K562 (cell line): ENCODE measurements at regions not wholly inside any gene's neighbourhood (a gene's known extent, or its start where the extent isn't known, plus 50 kb on each side); places are given as distances from the start of the nearest gene placed in this dataset.

Experiments
- ATAC-seq: fragments of 200-7000 bp; cut with Tn5 transposase; 3 replicates; pipeline ENCODE4 v1.9.1; 2020; ENCODE audit warnings: moderate library complexity
- BruUV-seq: library from RNA; stranded (reverse); fragments of 400-500 nt; replicated peaks from 2 replicates; lab custom pipeline; 2021; lab: Mats Ljungman, UMichigan
- CTCF ChIA-PET: fragments of 300-600 bp; formaldehyde crosslinking; extraction: SDS; loops from one replicate; lab custom pipeline; 2021; ENCODE audit warnings: low intra/inter-chr PET ratio; lab: Yijun Ruan, JAX
- POLR2A ChIA-PET: fragments of 300-600, 350-650 bp; sonication (Branson Sonifier 250); formaldehyde crosslinking; extraction: SDS; loops from one replicate; lab custom pipeline; 2021; ENCODE audit warnings: antibody characterized with exemption, inconsistent platforms; lab: Yijun Ruan, JAX
- DNase-seq, 4 experiments: peaks; one replicate each; pipeline versions ENCODE4 v3.0.0 to v3.0.0-alpha.2; 2011 to 2018; ENCODE audit warnings: low spot score in 3 of 4, mixed read lengths in 3 of 4; ENCODE audit errors: extremely low read depth in 1 of 4
- FAIRE-seq: peaks from 2 replicates; lab custom pipeline; 2011; peaks lifted over from hg19 to GRCh38; lab: Jason Lieb, UNC
- H2AFZ ChIP-seq: 2 replicates; pipeline ENCODE4 v1.6.0; 2011; ENCODE audit warnings: low read depth, low read length, control low read depth, inconsistent platforms
- H3K27ac ChIP-seq: fragments of 200-600 bp; 3 replicates; pipeline ENCODE4 v1.8.0; 2011; ENCODE audit warnings: low read depth, mild to moderate bottlenecking, control low read depth, inconsistent platforms, low read length, moderate library complexity, mixed read lengths; ENCODE audit errors: extremely low read depth
- H3K27me3 ChIP-seq, 2 experiments: fragments of 300-600 bp in 1 of 2; 2 replicates in 1 of 2; 3 replicates in 1 of 2; pipeline versions ENCODE4 v1.6.0 to v1.8.0; 2011; ENCODE audit warnings: inconsistent platforms in 2 of 2, low read length in 2 of 2, mild to moderate bottlenecking in 1 of 2, mixed read lengths in 1 of 2, moderate library complexity in 1 of 2; ENCODE audit not compliant: control insufficient read depth in 2 of 2, insufficient read depth in 2 of 2
- H3K36me3 ChIP-seq: fragments of 300-600 bp; 3 replicates; pipeline ENCODE4 v1.8.0; 2011; ENCODE audit warnings: mild to moderate bottlenecking, low read length, inconsistent platforms; ENCODE audit not compliant: control insufficient read depth, insufficient read depth
- H3K4me1 ChIP-seq, 2 experiments: fragments of 200-600 bp in 1 of 2; replicated peaks in 1 of 2; 2 replicates in 1 of 2; 3 replicates in 1 of 2; pipeline versions ENCODE4 v1.5.1 to v1.8.0; 2011; ENCODE audit warnings: inconsistent platforms in 2 of 2, low read length in 2 of 2, mild to moderate bottlenecking in 1 of 2, mixed read lengths in 1 of 2, moderate library complexity in 1 of 2; ENCODE audit not compliant: control insufficient read depth in 2 of 2, insufficient read depth in 2 of 2
- H3K4me2 ChIP-seq: 2 replicates; pipeline ENCODE4 v1.6.1; 2011; ENCODE audit warnings: low read length, control low read depth, inconsistent platforms, mixed read lengths; ENCODE audit not compliant: insufficient read depth
- H3K4me3 ChIP-seq: fragments of 200-600 bp; sonication (generic), shearing (Covaris generic); 2 replicates; pipeline ENCODE4 v1.5.1; 2016; ENCODE audit warnings: control low read depth, inconsistent platforms
- H3K79me2 ChIP-seq: fragments of 200-600 bp; 3 replicates; pipeline ENCODE4 v1.8.0; 2011; ENCODE audit warnings: low read length, inconsistent platforms; ENCODE audit not compliant: control insufficient read depth, insufficient read depth
- H3K9ac ChIP-seq, 2 experiments: 2 replicates each; pipeline versions ENCODE4 v1.6.0 to v1.6.1; 2011; ENCODE audit warnings: low read depth in 2 of 2, low read length in 2 of 2, control low read depth in 1 of 2, inconsistent platforms in 1 of 2, mild to moderate bottlenecking in 1 of 2, mixed read lengths in 1 of 2; ENCODE audit not compliant: insufficient read depth in 1 of 2
- H3K9me1 ChIP-seq: one replicate; pipeline ENCODE4 v1.6.0; 2011; ENCODE audit warnings: inconsistent platforms, mild to moderate bottlenecking, low read length, moderate library complexity; ENCODE audit not compliant: control insufficient read depth, insufficient read depth
- H3K9me3 ChIP-seq: replicated peaks from 2 replicates; pipeline ENCODE4 v1.5.1; 2011; ENCODE audit warnings: low read depth, low read length, inconsistent platforms; ENCODE audit not compliant: control insufficient read depth, insufficient read depth
- H4K20me1 ChIP-seq: replicated peaks from 2 replicates; pipeline ENCODE4 v1.6.1; 2011; ENCODE audit warnings: low read length, inconsistent platforms, mixed read lengths; ENCODE audit not compliant: control insufficient read depth, insufficient read depth
- BRF1 ChIP-seq: IDR thresholded peaks from 3 replicates; pipeline ENCODE4 v1.6.1; 2011; ENCODE audit warnings: borderline replicate concordance, mild to moderate bottlenecking; ENCODE audit not compliant: insufficient read length; ENCODE audit errors: extremely low read depth
- GABPA ChIP-seq: fragments of 200-800 bp; sonication (Bioruptor generic); conservative IDR thresholded peaks from 2 replicates; pipeline ENCODE4 v1.6.1; 2016; ENCODE audit warnings: low read depth, missing genetic modification characterization, missing compliant biosample characterization
- SETDB1 ChIP-seq: IDR thresholded peaks from one replicate; pipeline ENCODE4 v1.6.1; 2012; ENCODE audit warnings: low read length, control low read depth, inconsistent platforms
- SRSF9 ChIP-seq: fragments of 200-400 bp; formaldehyde crosslinking; IDR thresholded peaks from 2 replicates; pipeline ENCODE4 v1.6.1; 2017; ENCODE audit warnings: low read depth, low read length, borderline replicate concordance
- ZNF347 ChIP-seq: fragments of 450-650 bp; formaldehyde crosslinking; IDR thresholded peaks from 2 replicates; pipeline ENCODE4 v1.4.0; 2020; ENCODE audit warnings: low read depth, mild to moderate bottlenecking, moderate library complexity
- whole genome bisulfite sequencing: fragments of 100-300 bp; shearing (Covaris generic); methylation state at CpG from one replicate; pipeline ENCODE4 v1.1.6; 2016; ENCODE audit warnings: low coverage, mixed read lengths; ENCODE audit not compliant: insufficient coverage; ENCODE audit errors: missing lambda C conversion rate; 5-methylcytosine and 5-hydroxymethylcytosine counted together
- in situ Hi-C: fragments of 300-500 bp; cut with MboI; formaldehyde crosslinking; loops from 4 replicates; pipeline ENCODE4 v1.15.0; 2018; ENCODE audit warnings: inconsistent platforms, mixed read lengths
- intact Hi-C: fragments of 100-400 bp; cut with micrococcal nuclease; formaldehyde crosslinking; loops from 2 replicates; pipeline ENCODE4 v1.14.2; 2022
- TF ChIP-seq, protein P1 (sequence below): fragments of 450-650 bp; IDR thresholded peaks from 2 replicates; pipeline ENCODE4 v1.6.1; 2016; ENCODE audit warnings: mild to moderate bottlenecking

DNA sequence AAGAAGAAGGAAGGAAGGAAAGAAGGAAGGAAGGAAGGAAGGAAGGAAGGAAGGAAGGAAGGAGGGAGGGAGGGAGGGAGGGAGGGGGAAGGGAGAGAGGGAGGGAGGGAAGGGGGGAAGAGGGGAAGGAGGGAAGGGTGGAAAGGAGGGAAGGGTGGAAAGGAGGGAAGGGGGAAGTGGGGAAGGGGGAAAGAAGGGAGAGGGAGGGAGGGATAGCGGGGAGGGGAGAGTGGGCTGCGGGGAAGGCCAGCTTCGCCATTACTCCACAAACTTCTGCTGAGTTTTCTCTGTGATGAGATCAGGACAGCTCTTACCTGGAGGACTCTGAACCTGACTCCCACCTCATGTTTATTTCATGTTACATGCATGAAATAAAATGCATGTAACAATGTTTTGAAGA lies 601.5 kb upstream of the FSHR start (continued):
- TF ChIP-seq, protein P1, sequence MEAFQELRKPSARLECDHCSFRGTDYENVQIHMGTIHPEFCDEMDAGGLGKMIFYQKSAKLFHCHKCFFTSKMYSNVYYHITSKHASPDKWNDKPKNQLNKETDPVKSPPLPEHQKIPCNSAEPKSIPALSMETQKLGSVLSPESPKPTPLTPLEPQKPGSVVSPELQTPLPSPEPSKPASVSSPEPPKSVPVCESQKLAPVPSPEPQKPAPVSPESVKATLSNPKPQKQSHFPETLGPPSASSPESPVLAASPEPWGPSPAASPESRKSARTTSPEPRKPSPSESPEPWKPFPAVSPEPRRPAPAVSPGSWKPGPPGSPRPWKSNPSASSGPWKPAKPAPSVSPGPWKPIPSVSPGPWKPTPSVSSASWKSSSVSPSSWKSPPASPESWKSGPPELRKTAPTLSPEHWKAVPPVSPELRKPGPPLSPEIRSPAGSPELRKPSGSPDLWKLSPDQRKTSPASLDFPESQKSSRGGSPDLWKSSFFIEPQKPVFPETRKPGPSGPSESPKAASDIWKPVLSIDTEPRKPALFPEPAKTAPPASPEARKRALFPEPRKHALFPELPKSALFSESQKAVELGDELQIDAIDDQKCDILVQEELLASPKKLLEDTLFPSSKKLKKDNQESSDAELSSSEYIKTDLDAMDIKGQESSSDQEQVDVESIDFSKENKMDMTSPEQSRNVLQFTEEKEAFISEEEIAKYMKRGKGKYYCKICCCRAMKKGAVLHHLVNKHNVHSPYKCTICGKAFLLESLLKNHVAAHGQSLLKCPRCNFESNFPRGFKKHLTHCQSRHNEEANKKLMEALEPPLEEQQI, result no peak

DNA sequence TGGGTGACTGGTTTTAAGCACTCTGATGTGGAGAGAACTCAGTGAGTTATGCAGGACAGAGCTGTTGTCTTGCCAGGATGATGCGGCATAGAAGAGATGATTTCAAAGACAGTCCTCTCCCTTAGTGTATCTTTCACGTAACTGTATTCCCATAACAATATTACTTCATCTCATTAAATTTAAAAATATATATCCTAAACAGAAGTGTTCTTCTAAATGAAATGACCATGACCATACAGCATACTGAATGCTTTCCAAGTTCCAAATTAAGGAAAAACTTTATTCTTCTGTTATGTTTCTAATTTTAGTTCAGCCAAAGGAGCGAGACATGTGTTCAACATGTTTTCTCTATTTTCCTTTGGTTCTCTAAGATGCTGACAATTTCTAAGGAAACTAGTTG lies 600.1 kb upstream of the FSHR start:
- TF ChIP-seq GABPA (tag), result no peak
- no peak for TF ChIP-seq ZNF347 (CRISPR knock-in tag)
- TF ChIP-seq SETDB1, result no peak
- no peak for TF ChIP-seq BRF1
- TF ChIP-seq SRSF9, result no peak
- H3K4me2 ChIP-seq, result no peak overlapping the region
- no peak overlapping the region for H2AFZ ChIP-seq
- DNase-seq (no peak), ATAC-seq (no peak), FAIRE-seq (no peak)
- no peaks in the 10 kb centered on the region for H3K27me3 ChIP-seq
- POLR2A ChIA-PET, result no interaction called here
- in situ Hi-C loops, result no loop called here
- H3K36me3 ChIP-seq, result no peaks in the 10 kb centered on the region
- no peaks in the 10 kb centered on the region for H3K9me3 ChIP-seq
- no peaks in the 10 kb centered on the region for H3K9me1 ChIP-seq
- no peaks in the 10 kb centered on the region for H3K4me1 ChIP-seq
- no peaks in the 10 kb centered on the region for H4K20me1 ChIP-seq
- CTCF ChIA-PET, result no interaction called here
- H3K79me2 ChIP-seq, result no peaks in the 10 kb centered on the region
- intact Hi-C loops, result no loop called here
- H3K27ac ChIP-seq, result no peak overlapping the region
- WGBS, result 3% methylated on average over 3 of the region's 3 CpGs
- H3K9ac ChIP-seq, result no peak overlapping the region
- no peak overlapping the region for H3K4me3 ChIP-seq
- BruUV-seq, result no TSS peak
